OCI-LY7 (cell line): ENCODE measurements at regions not wholly inside any gene's neighbourhood (a gene's known extent, or its start where the extent isn't known, plus 50 kb on each side); places are given as distances from the start of the nearest gene placed in this dataset.

Experiments used
- BruUV-seq: library from RNA; stranded (reverse); fragments of 400-500 nt; replicated peaks from 2 replicates; lab custom pipeline; 2021; lab: Mats Ljungman, UMichigan
- CTCF ChIA-PET: fragments of 300-600 bp; sonication (Branson Sonifier 250); formaldehyde crosslinking; loops from one replicate; lab custom pipeline; 2022; ENCODE audit warnings: antibody characterized with exemption; ENCODE audit not compliant: unreplicated experiment; lab: Charles Lee
- POLR2A ChIA-PET: fragments of 300-600 bp; sonication (Branson Sonifier 250); formaldehyde crosslinking; loops from one replicate; lab custom pipeline; 2022; ENCODE audit warnings: antibody characterized with exemption; lab: Charles Lee
- DNase-seq: peaks from one replicate; pipeline ENCODE4 v3.0.0-alpha.2; 2015; ENCODE audit warnings: low spot score
- H2AFZ ChIP-seq: fragments of 200-600 bp; sonication (generic), shearing (Covaris generic); 2 replicates; pipeline ENCODE4 v1.6.1; 2014; ENCODE audit warnings: mild to moderate bottlenecking, antibody characterized with exemption, low read length, moderate library complexity
- H3K27ac ChIP-seq: fragments of 200-600 bp; sonication (generic); 2 replicates; pipeline ENCODE4 v1.5.1; 2014; ENCODE audit warnings: mixed run types, low read depth, mild to moderate bottlenecking, moderate library complexity, low read length, inconsistent platforms; ENCODE audit not compliant: poor library complexity, severe bottlenecking
- H3K36me3 ChIP-seq: fragments of 200-600 bp; sonication (generic); 2 replicates; pipeline ENCODE4 v1.6.1; 2014; ENCODE audit warnings: mild to moderate bottlenecking, antibody characterized with exemption, low read length, moderate library complexity, mixed read lengths; ENCODE audit not compliant: insufficient read depth
- H3K4me1 ChIP-seq: fragments of 200-600 bp; sonication (generic); 2 replicates; pipeline ENCODE4 v1.5.1; 2014; ENCODE audit warnings: mild to moderate bottlenecking, low read length; ENCODE audit not compliant: insufficient read depth, poor library complexity, severe bottlenecking
- H3K4me2 ChIP-seq: fragments of 200-600 bp; sonication (generic); 2 replicates; pipeline ENCODE4 v1.6.1; 2014; ENCODE audit warnings: mild to moderate bottlenecking, low read length
- H3K4me3 ChIP-seq: fragments of 200-600 bp; sonication (generic); 2 replicates; pipeline ENCODE4 v1.5.1; 2014; ENCODE audit warnings: mild to moderate bottlenecking, low read depth, low read length; ENCODE audit not compliant: poor library complexity, severe bottlenecking
- H3K79me2 ChIP-seq: fragments of 200-600 bp; sonication (generic); 2 replicates; pipeline ENCODE4 v1.6.1; 2016; ENCODE audit warnings: low read depth, mild to moderate bottlenecking, low read length, moderate library complexity, mixed read lengths; ENCODE audit not compliant: insufficient read depth
- H3K9me2 ChIP-seq: fragments of 200-600 bp; sonication (generic); 2 replicates; pipeline ENCODE4 v1.6.1; 2016; ENCODE audit warnings: mild to moderate bottlenecking, low read length, mixed read lengths; ENCODE audit not compliant: insufficient read depth
- H3K9me3 ChIP-seq: fragments of 200-600 bp; sonication (generic); 2 replicates; pipeline ENCODE4 v1.6.1; 2014; ENCODE audit warnings: mild to moderate bottlenecking, mixed run types, low read length, mixed read lengths
- H4K20me1 ChIP-seq: fragments of 200-600 bp; sonication (generic); 2 replicates; pipeline ENCODE4 v1.6.1; 2014; ENCODE audit warnings: mild to moderate bottlenecking, antibody characterized with exemption, low read length, moderate library complexity, mixed read lengths; ENCODE audit not compliant: insufficient read depth
- CTCF ChIP-seq: fragments of 200-600 bp; sonication (generic); conservative IDR thresholded peaks from 2 replicates; pipeline ENCODE4 v1.5.1; 2014; ENCODE audit warnings: mild to moderate bottlenecking, antibody characterized with exemption, low read length, moderate library complexity, mixed read lengths
- EZH2phosphoT487 ChIP-seq: fragments of 200-600 bp; sonication (generic); IDR thresholded peaks from 2 replicates; pipeline ENCODE4 v1.6.1; 2018; ENCODE audit warnings: low read depth, borderline replicate concordance, mild to moderate bottlenecking, mixed run types, antibody characterized with exemption, low read length, moderate library complexity, mixed read lengths
- intact Hi-C: fragments of 100-400 bp; cut with micrococcal nuclease; formaldehyde crosslinking; loops from one replicate; pipeline ENCODE4 v1.10.0; 2022; ENCODE audit not compliant: unreplicated experiment

- no peaks in the 10 kb centered on the region for H3K4me1 ChIP-seq
- intact Hi-C loops, result no loop called here
Measured at GRCh38 chr4:182048871-182049270, 194.3 kb upstream of the TENM3 start.

GRCh38 chr4:182056866-182057265, 186.3 kb upstream of the TENM3 start:
- DNase-seq, result no peak
- BruUV-seq, result no TSS peak
- Histone ChIP-seq H3K9me3 (no peaks in the 10 kb centered on the region), H4K20me1 (no peaks in the 10 kb centered on the region), H3K4me2 (no peak overlapping the region), H3K4me3 (no peak overlapping the region), H2AFZ (no peak overlapping the region), H3K36me3 (no peaks in the 10 kb centered on the region), H3K79me2 (no peaks in the 10 kb centered on the region), H3K27ac (no peak overlapping the region), H3K9me2 (no peaks in the 10 kb centered on the region), H3K4me1 (no peaks in the 10 kb centered on the region)
- intact Hi-C loops, result no loop called here
- POLR2A ChIA-PET, result interaction anchor here (0.7 kb wide), 1 partner anchor 12 kb away, joined by 3 read pairs; no protein-coding TSS in a partner anchor
- CTCF ChIA-PET, result no interaction called here
- TF ChIP-seq EZH2phosphoT487, result no peak
- no peak for TF ChIP-seq CTCF

More at GRCh38 chr4:182048871-182049270, 194.3 kb upstream of the TENM3 start:
- TF ChIP-seq CTCF, result no peak
- TF ChIP-seq EZH2phosphoT487, result no peak
- Histone ChIP-seq H3K4me3 (no peak overlapping the region), H4K20me1 (no peaks in the 10 kb centered on the region), H3K9me3 (no peaks in the 10 kb centered on the region), H3K79me2 (no peaks in the 10 kb centered on the region), H3K9me2 (no peaks in the 10 kb centered on the region), H3K36me3 (no peaks in the 10 kb centered on the region), H3K4me2 (no peak overlapping the region), H3K27ac (no peak overlapping the region), H2AFZ (no peak overlapping the region)
- BruUV-seq, result no TSS peak
- CTCF ChIA-PET, result no interaction called here
- POLR2A ChIA-PET, result no interaction called here
- no peak for DNase-seq

GRCh38 chr4:182062458-182062857, 180.7 kb upstream of the TENM3 start:
- Histone ChIP-seq H2AFZ (no peak overlapping the region), H3K4me3 (no peak overlapping the region), H3K36me3 (no peaks in the 10 kb centered on the region), H3K4me1 (no peaks in the 10 kb centered on the region), H3K4me2 (no peak overlapping the region), H4K20me1 (no peaks in the 10 kb centered on the region), H3K27ac (no peak overlapping the region), H3K79me2 (no peaks in the 10 kb centered on the region), H3K9me2 (no peaks in the 10 kb centered on the region), H3K9me3 (no peaks in the 10 kb centered on the region)
- CTCF ChIA-PET, result no interaction called here
- no TSS peak for BruUV-seq
- DNase-seq, result no peak
- POLR2A ChIA-PET, result interaction anchor here (1.1 kb wide), 1 partner anchor 22 kb away, joined by 3 read pairs; no protein-coding TSS in a partner anchor
- no peak for TF ChIP-seq CTCF
- no peak for TF ChIP-seq EZH2phosphoT487
- intact Hi-C loops, result no loop called here
